Natural killer cell treated with Interleukin-12 subunit alpha and Interleukin-12 subunit beta and Interleukin-15 and Interleukin-18, amount 100 ng/mL, for 72 hours (primary cell): ENCODE measurements at regions not wholly inside any gene's neighbourhood (a gene's known extent, or its start where the extent isn't known, plus 50 kb on each side); places are given as distances from the start of the nearest gene placed in this dataset.

Source experiments
- ATAC-seq, 2 donors: fragments of 150-1000 bp; cut with Tn5 transposase in 1 of 2; sonication (Bioruptor Pico), chemical (Tn5 transposase) in 1 of 2; 2 replicates each; pipeline ENCODE4 v1.10.0; 2021
- DNase-seq: peaks from one replicate; pipeline ENCODE4 v3.0.0; 2022; ENCODE audit warnings: low spot score
- H3K27ac Mint-ChIP-seq, 2 donors: 1 replicate in 1 of 2; 2 replicates in 1 of 2; pipeline ENCODE4 v1.8.0; 2022; ENCODE audit warnings: mixed read lengths in 2 of 2, mild to moderate bottlenecking in 1 of 2, moderate library complexity in 1 of 2
- H3K27me3 Mint-ChIP-seq, 2 donors: 1 replicate in 1 of 2; 2 replicates in 1 of 2; pipeline ENCODE4 v1.8.0; 2022; ENCODE audit warnings: mixed read lengths in 2 of 2
- H3K36me3 Mint-ChIP-seq: one replicate; pipeline ENCODE4 v1.8.0; 2022; ENCODE audit warnings: mixed read lengths
- H3K4me1 Mint-ChIP-seq, 2 donors: 1 replicate in 1 of 2; 2 replicates in 1 of 2; pipeline ENCODE4 v1.8.0; 2022; ENCODE audit warnings: low read depth in 2 of 2, mixed read lengths in 2 of 2, mild to moderate bottlenecking in 1 of 2
- H3K4me3 Mint-ChIP-seq: one replicate; pipeline ENCODE4 v1.8.0; 2022; ENCODE audit warnings: mixed read lengths
- H3K9me3 Mint-ChIP-seq: 2 replicates; pipeline ENCODE4 v1.8.0; 2022; ENCODE audit warnings: mixed read lengths

DNA sequence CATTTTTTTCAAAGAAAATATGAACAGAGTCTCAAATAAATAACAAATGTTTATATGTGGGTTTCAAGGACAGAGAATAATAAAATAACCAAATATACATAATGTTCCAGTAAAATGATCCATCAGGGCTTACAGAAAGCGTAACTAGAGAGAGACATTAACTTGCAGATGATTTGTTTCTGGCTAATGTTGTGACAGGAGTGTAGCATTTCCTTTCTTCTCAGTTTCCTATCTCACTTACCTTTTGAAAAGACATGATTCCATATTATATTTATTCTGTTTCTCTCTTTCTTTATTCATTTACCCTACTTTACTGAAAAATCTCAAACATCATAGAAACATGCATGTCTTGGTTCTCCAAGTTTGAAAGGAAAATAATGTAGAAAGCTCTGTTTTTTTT is 451.3 kb upstream of the CDH9 start:
- no peak for DNase-seq
- Mint-ChIP-seq H3K4me3 (no peak overlapping the region), H3K9me3 (peaks cover 21% of the 10 kb centered on the region), H3K27ac (no peak overlapping the region), H3K4me1 (no peaks in the 10 kb centered on the region), H3K27me3 (no peaks in the 10 kb centered on the region), H3K36me3 (peaks cover 11% of the 10 kb centered on the region)
- no peak for ATAC-seq

- H3K4me3 Mint-ChIP-seq: no peak overlapping the region
- H3K4me1 Mint-ChIP-seq: no peaks in the 10 kb centered on the region
- DNase-seq (no peak), ATAC-seq (no peak)
- H3K27ac Mint-ChIP-seq: no peak overlapping the region
- peaks cover 9% of the 10 kb centered on the region for H3K36me3 Mint-ChIP-seq
- H3K9me3 Mint-ChIP-seq: peaks cover 10% of the 10 kb centered on the region
- no peaks in the 10 kb centered on the region for H3K27me3 Mint-ChIP-seq
These were observed 444.3 kb upstream of the CDH9 start for GRCh38 chr5:27482663-27483062.

DNA sequence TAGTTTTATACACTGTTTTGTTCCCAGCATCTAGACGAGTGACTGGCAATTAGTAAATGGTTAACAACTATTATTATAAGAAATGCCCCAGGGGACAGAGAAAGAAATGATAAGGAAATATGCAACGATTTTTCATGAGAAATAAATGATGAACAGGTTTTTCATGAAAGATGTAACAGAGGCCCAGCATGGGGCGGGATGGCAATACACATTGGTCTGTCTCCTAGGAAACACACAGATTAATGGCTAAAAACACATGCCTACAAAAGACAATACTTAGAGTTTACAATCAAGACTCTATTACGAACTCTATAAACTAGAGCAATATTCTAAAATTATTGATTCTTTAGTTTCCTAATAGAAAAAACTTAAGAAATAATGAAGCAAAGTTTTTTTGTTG is 441.5 kb upstream of the CDH9 start:
- Mint-ChIP-seq H3K9me3 (no peaks in the 10 kb centered on the region), H3K36me3 (peaks cover 9% of the 10 kb centered on the region), H3K27ac (no peak overlapping the region), H3K4me1 (no peaks in the 10 kb centered on the region), H3K27me3 (no peaks in the 10 kb centered on the region), H3K4me3 (no peak overlapping the region)
- no peak for DNase-seq
- ATAC-seq: no peak

DNA sequence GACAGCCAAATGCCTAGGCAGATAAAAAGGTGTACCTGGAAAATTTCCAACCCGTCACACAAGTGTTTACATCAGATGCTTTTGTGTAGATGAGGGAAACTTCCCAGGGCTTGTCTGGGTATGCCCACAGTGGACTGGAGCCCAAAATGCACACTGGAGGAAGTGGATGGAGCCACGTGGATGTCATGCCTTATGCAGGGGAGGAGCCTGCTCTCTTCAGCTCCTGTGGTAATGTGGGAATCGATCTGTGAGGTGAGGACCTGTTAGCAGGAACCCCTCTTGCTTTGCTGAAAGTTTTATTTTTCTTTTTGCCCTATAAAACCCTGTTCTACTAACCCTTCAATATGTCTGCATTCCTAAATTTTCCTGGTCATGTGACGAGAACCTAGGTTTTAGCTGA is 439.2 kb upstream of the CDH9 start:
- H3K27ac Mint-ChIP-seq: no peak overlapping the region

DNA sequence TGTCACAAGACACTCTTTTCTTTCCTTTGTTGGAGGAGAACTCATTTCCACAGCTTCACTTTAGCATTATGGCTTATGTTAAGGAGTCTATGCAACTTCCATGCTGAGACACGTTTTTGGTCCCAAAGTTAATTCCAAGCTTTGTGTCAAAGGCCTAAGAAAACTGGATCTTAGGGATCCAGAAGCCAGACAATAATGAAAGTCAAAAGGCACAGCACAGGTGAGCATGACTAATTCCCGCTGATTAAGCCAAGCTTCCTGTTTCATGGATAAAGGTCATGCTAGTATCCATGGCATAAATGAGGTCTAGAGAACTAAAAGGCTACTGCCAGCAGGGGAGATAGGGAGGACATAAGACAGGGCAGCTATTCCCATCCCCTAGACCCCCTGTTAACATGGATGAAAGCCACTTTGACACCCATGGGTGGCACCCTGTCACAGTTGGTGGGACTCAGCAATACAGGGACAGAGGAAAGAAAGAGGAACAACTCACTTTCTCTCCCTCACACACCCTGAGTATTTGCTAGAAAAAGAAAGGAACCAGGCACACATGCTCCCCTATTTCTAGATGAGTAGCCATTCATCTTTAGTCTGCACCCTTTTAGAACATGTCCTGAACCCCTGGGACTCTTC is 438.1 kb upstream of the CDH9 start:
- H3K9me3 Mint-ChIP-seq: no peaks in the 10 kb centered on the region
- no peaks in the 10 kb centered on the region for H3K4me1 Mint-ChIP-seq
- no peak overlapping the region for H3K4me3 Mint-ChIP-seq
- DNase-seq: no peak
- H3K27me3 Mint-ChIP-seq: no peaks in the 10 kb centered on the region
- no peak overlapping the region for H3K27ac Mint-ChIP-seq
- no peak for ATAC-seq
- H3K36me3 Mint-ChIP-seq: peaks cover 9% of the 10 kb centered on the region

More for the DNA sequence above, 439.2 kb upstream of the CDH9 start:
- no peak for ATAC-seq
- Mint-ChIP-seq H3K9me3 (no peaks in the 10 kb centered on the region), H3K36me3 (peaks cover 9% of the 10 kb centered on the region), H3K4me3 (no peak overlapping the region), H3K4me1 (no peaks in the 10 kb centered on the region), H3K27me3 (no peaks in the 10 kb centered on the region)
- DNase-seq: no peak

- Mint-ChIP-seq H3K27me3 (no peaks in the 10 kb centered on the region), H3K36me3 (peaks cover 9% of the 10 kb centered on the region), H3K9me3 (no peaks in the 10 kb centered on the region), H3K4me1 (no peaks in the 10 kb centered on the region), H3K27ac (no peak overlapping the region), H3K4me3 (no peak overlapping the region)
- no peak for ATAC-seq
- DNase-seq: no peak
These were observed 436.7 kb upstream of the CDH9 start for GRCh38 chr5:27475063-27475462.

GRCh38 chr5:27474395-27474794 is 436.0 kb upstream of the CDH9 start:
- Mint-ChIP-seq H3K27me3 (no peaks in the 10 kb centered on the region), H3K27ac (no peak overlapping the region), H3K4me3 (no peak overlapping the region), H3K36me3 (peaks cover 9% of the 10 kb centered on the region), H3K4me1 (no peaks in the 10 kb centered on the region), H3K9me3 (no peaks in the 10 kb centered on the region)
- ATAC-seq (no peak), DNase-seq (no peak)

- H3K27me3 Mint-ChIP-seq: no peaks in the 10 kb centered on the region
- no peak overlapping the region for H3K27ac Mint-ChIP-seq
- peaks cover 9% of the 10 kb centered on the region for H3K36me3 Mint-ChIP-seq
- ATAC-seq: no peak
- H3K4me1 Mint-ChIP-seq: no peaks in the 10 kb centered on the region
- no peak overlapping the region for H3K4me3 Mint-ChIP-seq
- DNase-seq: no peak
- H3K9me3 Mint-ChIP-seq: no peaks in the 10 kb centered on the region
These were observed 435.6 kb upstream of the CDH9 start for GRCh38 chr5:27474047-27474309.

DNA sequence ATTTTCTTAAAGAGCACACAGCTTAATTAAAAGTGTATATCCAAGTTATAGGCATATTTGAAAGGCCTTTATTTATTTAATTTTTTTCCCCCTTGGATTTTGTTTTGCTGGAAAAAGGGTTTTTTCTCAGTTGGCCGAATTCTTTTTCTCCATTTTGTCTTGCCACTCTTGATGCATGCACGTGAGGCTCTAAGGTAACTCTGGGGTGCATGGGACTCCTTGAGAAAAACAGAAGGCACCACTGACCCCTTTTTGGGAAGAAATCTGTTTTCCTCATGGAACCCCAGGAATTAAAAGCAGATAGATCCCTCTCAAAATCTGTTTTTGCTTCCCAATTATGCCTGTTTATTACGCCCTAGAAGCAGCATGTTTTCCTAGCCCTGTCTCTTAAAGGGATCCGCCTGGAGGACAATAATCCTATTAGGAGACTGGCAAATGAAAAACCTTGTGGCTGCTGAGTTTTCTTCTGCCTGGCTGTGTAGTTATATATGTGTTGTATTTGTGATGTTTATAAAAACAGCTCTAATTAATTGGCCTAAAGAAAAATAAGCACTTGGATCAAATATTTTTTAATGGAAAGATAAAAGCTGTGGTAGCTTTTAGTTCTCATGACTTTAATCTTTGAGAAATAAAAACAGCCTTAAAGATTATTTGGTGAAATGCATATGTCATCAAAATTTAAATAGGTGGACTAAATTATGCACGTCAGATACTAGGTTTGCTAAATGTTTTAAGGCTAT is 435.1 kb upstream of the CDH9 start:
- Mint-ChIP-seq H3K9me3 (no peaks in the 10 kb centered on the region), H3K27me3 (no peaks in the 10 kb centered on the region), H3K27ac (no peak overlapping the region), H3K4me1 (no peaks in the 10 kb centered on the region), H3K4me3 (no peak overlapping the region), H3K36me3 (peaks cover 9% of the 10 kb centered on the region)
- ATAC-seq: no peak
- DNase-seq: no peak

GRCh38 chr5:27472871-27473270 is 434.5 kb upstream of the CDH9 start:
- H3K4me3 Mint-ChIP-seq: no peak overlapping the region
- H3K4me1 Mint-ChIP-seq: no peaks in the 10 kb centered on the region
- H3K27me3 Mint-ChIP-seq: no peaks in the 10 kb centered on the region
- H3K9me3 Mint-ChIP-seq: no peaks in the 10 kb centered on the region
- H3K27ac Mint-ChIP-seq: no peak overlapping the region
- no peak for ATAC-seq
- DNase-seq: no peak
- H3K36me3 Mint-ChIP-seq: peaks cover 6% of the 10 kb centered on the region

- Mint-ChIP-seq H3K4me1 (no peaks in the 10 kb centered on the region), H3K4me3 (no peak overlapping the region), H3K9me3 (no peaks in the 10 kb centered on the region), H3K27ac (no peak overlapping the region), H3K27me3 (no peaks in the 10 kb centered on the region), H3K36me3 (peaks cover 7% of the 10 kb centered on the region)
- no peak for ATAC-seq
- no peak for DNase-seq
These were observed 433.8 kb upstream of the CDH9 start for GRCh38 chr5:27472000-27472763.

DNA sequence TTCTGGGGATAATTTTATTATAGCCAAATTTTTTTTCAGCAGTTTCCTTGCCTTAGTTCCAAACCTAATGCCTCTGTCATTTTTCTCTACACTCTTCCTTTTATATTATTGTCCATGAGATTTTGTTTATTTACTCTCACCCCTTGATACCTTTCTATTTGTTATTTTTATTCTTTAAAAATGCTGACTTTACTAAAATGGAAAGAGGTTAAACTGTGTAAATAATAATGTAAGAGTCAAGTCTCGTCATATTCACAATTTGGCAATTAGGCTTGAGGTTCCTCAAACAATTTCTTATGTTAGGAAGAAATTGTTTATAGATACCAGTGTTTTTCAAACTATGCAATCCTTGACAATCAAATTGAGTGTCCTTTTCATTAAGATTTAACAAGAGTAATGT is 428.6 kb upstream of the CDH9 start:
- no peaks in the 10 kb centered on the region for H3K27me3 Mint-ChIP-seq
- ATAC-seq: no peak
- no peak overlapping the region for H3K4me3 Mint-ChIP-seq
- peaks cover 4% of the 10 kb centered on the region for H3K36me3 Mint-ChIP-seq
- peaks cover 3% of the 10 kb centered on the region for H3K9me3 Mint-ChIP-seq
- H3K27ac Mint-ChIP-seq: no peak overlapping the region
- DNase-seq: no peak
- H3K4me1 Mint-ChIP-seq: no peaks in the 10 kb centered on the region

- peaks cover 4% of the 10 kb centered on the region for H3K36me3 Mint-ChIP-seq
- no peak for DNase-seq
- no peak for ATAC-seq
- no peaks in the 10 kb centered on the region for H3K27me3 Mint-ChIP-seq
- no peak overlapping the region for H3K27ac Mint-ChIP-seq
- H3K4me3 Mint-ChIP-seq: no peak overlapping the region
- H3K4me1 Mint-ChIP-seq: no peaks in the 10 kb centered on the region
- peaks cover 3% of the 10 kb centered on the region for H3K9me3 Mint-ChIP-seq
These were observed 426.8 kb upstream of the CDH9 start for GRCh38 chr5:27465140-27465539.

DNA sequence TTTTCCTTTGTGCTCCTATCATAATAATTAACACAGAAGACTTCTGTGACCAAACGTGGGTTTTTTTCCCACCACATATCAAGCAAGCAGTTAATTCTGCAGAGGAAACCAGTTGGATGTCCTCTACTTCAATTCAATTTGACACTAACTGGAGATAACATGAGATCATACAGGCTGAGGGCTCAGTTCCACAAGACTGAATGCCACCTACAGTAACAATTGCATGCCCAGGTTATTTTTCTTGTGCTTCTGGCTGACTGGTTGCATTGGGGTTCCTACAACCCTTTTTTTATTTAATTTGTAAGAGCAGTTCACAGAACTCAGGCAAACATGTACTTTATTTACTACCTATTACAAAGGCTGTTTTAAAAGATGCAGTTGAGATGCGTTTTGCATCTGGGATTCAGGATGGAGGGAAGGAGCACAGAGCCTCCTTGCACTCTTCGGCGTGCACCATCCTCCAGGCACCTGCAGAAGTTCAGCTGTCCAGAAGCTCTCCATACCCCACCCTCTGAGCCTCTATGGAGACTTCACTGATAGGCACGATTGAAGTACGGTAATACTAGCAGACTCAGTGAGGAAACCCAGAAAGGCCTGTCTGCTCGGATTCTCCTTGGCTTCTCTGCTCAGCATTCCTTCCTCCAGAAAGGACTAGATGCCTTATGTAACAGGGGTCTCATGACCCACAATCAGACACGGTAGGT is 425.2 kb upstream of the CDH9 start:
- no peak for DNase-seq
- Mint-ChIP-seq H3K27ac (no peak overlapping the region), H3K4me3 (no peak overlapping the region), H3K9me3 (peaks cover 9% of the 10 kb centered on the region), H3K4me1 (no peaks in the 10 kb centered on the region), H3K27me3 (no peaks in the 10 kb centered on the region), H3K36me3 (peaks cover 9% of the 10 kb centered on the region)
- ATAC-seq: no peak
